ENCODE measurements at regions not wholly inside any gene's neighbourhood (a gene's known extent, or its start where the extent isn't known, plus 50 kb on each side); places are given as distances from the start of the nearest gene placed in this dataset.

DNA sequence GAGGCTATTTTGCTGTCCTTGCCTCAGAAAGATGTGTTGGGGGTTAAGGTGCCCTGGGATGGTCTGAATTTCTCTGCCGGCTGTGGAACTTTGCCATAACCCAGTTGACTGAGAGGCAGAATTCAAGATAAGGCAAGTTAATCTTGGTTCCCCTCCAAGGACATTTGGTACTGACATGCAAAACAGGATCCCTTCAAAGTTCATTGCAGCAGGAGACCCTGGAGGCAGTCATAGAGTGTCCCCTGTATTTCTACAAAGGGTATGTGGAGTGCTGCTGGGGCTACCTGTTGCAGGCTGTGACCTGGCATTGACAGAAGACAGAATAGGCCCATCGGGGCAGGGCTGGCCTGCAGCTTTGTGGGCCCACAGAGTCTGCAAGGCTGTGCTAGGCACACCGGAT is 135.6 kb upstream of the IRX3 start:
- TF ChIP-seq FOXM1 (IDR thresholded peaks at IDR 0.05; ENCODE audit: borderline replicate concordance, low read depth), result no peak

DNA sequence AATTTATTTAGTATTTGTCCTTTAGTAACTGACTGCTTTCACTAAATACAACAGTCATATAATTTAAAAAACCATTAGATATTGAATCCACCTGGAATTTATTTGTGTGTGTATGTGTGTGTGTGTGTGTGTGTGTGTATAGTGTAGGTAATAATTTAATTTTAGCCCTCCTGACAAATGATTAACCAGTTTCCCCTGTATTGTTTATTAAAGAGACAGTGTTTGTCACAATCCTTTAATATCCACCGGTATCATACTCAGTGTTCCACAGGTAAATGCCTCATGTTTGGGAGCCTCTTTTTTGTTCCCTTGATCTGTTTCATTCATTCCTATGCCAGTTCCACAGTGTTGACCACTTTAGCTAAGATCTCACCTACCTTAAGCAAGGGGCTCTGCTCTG is 134.6 kb upstream of the IRX3 start:
- TF ChIP-seq CREB1 (IDR thresholded peaks at IDR 0.05; ENCODE audit: low read depth) (no peak), EP300 (IDR thresholded peaks at IDR 0.05; ENCODE audit: borderline replicate concordance) (no peak), FOXM1 (IDR thresholded peaks at IDR 0.05; ENCODE audit: borderline replicate concordance, low read depth) (no peak), EGR1 (IDR thresholded peaks at IDR 0.05) (no peak), RAD21 (IDR thresholded peaks at IDR 0.05; ENCODE audit: low read depth) (no peak), TAF1 (IDR thresholded peaks at IDR 0.05; ENCODE audit: low read depth) (no peak), YY1 (IDR thresholded peaks at IDR 0.05; ENCODE audit: low read depth) (no peak), NFIC (IDR thresholded peaks at IDR 0.05) (no peak), TEAD4 (IDR thresholded peaks at IDR 0.05) (no peak), CEBPB (IDR thresholded peaks at IDR 0.05) (no peak), TCF12 (IDR thresholded peaks at IDR 0.05; ENCODE audit: low read depth) (no peak), ZBTB7A (IDR thresholded peaks at IDR 0.05; ENCODE audit: low read depth) (no peak)
- TF ChIP-seq, protein P1, sequence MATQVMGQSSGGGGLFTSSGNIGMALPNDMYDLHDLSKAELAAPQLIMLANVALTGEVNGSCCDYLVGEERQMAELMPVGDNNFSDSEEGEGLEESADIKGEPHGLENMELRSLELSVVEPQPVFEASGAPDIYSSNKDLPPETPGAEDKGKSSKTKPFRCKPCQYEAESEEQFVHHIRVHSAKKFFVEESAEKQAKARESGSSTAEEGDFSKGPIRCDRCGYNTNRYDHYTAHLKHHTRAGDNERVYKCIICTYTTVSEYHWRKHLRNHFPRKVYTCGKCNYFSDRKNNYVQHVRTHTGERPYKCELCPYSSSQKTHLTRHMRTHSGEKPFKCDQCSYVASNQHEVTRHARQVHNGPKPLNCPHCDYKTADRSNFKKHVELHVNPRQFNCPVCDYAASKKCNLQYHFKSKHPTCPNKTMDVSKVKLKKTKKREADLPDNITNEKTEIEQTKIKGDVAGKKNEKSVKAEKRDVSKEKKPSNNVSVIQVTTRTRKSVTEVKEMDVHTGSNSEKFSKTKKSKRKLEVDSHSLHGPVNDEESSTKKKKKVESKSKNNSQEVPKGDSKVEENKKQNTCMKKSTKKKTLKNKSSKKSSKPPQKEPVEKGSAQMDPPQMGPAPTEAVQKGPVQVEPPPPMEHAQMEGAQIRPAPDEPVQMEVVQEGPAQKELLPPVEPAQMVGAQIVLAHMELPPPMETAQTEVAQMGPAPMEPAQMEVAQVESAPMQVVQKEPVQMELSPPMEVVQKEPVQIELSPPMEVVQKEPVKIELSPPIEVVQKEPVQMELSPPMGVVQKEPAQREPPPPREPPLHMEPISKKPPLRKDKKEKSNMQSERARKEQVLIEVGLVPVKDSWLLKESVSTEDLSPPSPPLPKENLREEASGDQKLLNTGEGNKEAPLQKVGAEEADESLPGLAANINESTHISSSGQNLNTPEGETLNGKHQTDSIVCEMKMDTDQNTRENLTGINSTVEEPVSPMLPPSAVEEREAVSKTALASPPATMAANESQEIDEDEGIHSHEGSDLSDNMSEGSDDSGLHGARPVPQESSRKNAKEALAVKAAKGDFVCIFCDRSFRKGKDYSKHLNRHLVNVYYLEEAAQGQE (IDR thresholded peaks at IDR 0.05; ENCODE audit: low read depth), result no peak
- TF ChIP-seq, protein P2, sequence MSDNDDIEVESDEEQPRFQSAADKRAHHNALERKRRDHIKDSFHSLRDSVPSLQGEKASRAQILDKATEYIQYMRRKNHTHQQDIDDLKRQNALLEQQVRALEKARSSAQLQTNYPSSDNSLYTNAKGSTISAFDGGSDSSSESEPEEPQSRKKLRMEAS (IDR thresholded peaks at IDR 0.05), result no peak
- TF ChIP-seq, protein P3, sequence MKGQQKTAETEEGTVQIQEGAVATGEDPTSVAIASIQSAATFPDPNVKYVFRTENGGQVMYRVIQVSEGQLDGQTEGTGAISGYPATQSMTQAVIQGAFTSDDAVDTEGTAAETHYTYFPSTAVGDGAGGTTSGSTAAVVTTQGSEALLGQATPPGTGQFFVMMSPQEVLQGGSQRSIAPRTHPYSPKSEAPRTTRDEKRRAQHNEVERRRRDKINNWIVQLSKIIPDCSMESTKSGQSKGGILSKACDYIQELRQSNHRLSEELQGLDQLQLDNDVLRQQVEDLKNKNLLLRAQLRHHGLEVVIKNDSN (IDR thresholded peaks at IDR 0.05), result no peak

DNA sequence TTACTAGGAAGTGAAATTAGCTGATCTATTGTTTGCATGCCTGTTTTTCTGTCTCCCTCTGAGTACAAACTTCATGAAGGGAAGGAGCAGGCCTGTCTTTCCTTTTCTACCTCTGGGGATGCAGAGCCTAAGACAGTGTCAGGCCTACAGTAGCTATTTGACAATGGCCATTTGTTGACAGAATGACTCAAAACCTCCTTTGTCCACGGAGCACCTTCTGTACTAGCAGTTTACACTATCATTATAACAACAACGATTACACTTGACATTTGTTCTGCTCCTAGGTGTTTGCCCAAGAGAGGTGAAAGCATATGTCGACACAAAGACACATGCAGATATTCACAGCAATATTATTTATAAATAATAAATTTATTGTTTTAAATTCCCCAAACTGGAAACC is 132.3 kb upstream of the IRX3 start:
- no peak for TF ChIP-seq EP300 (IDR thresholded peaks at IDR 0.05; ENCODE audit: borderline replicate concordance)
- no peak for TF ChIP-seq TEAD4 (IDR thresholded peaks at IDR 0.05)
- TF ChIP-seq NFIC (IDR thresholded peaks at IDR 0.05), result no peak
- no peak for TF ChIP-seq CREB1 (IDR thresholded peaks at IDR 0.05; ENCODE audit: low read depth)
- TF ChIP-seq RAD21 (IDR thresholded peaks at IDR 0.05; ENCODE audit: low read depth), result no peak
- no peak for TF ChIP-seq YY1 (IDR thresholded peaks at IDR 0.05; ENCODE audit: low read depth)
- TF ChIP-seq, protein P2 (IDR thresholded peaks at IDR 0.05), result no peak
- TF ChIP-seq ZBTB7A (IDR thresholded peaks at IDR 0.05; ENCODE audit: low read depth), result no peak
- TF ChIP-seq, protein P1 (IDR thresholded peaks at IDR 0.05; ENCODE audit: low read depth), result no peak
- TF ChIP-seq FOXM1 (IDR thresholded peaks at IDR 0.05; ENCODE audit: borderline replicate concordance, low read depth), result no peak
- TF ChIP-seq TCF12 (IDR thresholded peaks at IDR 0.05; ENCODE audit: low read depth), result no peak
- no peak for TF ChIP-seq CEBPB (IDR thresholded peaks at IDR 0.05)
- TF ChIP-seq, protein P3 (IDR thresholded peaks at IDR 0.05), result no peak
- no peak for TF ChIP-seq EGR1 (IDR thresholded peaks at IDR 0.05)

DNA sequence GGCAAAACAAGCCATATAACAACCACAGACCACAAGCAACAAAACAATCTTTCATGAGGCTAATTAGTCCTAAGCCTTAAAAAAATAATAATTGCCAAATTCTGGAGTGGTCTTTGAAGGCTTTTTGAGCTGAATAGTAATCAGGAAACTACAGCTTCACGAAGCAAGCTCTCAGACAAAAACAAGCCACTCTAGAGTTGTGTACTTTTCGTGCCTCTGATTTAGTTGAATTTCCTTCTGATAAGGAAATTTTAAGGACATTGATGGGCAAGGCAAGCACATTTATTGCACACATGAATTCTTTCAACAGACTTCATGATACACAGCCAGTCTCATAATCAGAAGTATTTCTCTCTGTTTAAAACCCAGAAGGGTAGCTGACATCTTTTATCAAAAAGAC is 130.8 kb upstream of the IRX3 start:
- TF ChIP-seq EP300 (IDR thresholded peaks at IDR 0.05; ENCODE audit: borderline replicate concordance) (no peak), RAD21 (IDR thresholded peaks at IDR 0.05; ENCODE audit: low read depth) (no peak), CEBPB (IDR thresholded peaks at IDR 0.05) (no peak), NFIC (IDR thresholded peaks at IDR 0.05) (no peak), ZBTB7A (IDR thresholded peaks at IDR 0.05; ENCODE audit: low read depth) (no peak)
- TF ChIP-seq, protein P1 (IDR thresholded peaks at IDR 0.05; ENCODE audit: low read depth), result no peak

DNA sequence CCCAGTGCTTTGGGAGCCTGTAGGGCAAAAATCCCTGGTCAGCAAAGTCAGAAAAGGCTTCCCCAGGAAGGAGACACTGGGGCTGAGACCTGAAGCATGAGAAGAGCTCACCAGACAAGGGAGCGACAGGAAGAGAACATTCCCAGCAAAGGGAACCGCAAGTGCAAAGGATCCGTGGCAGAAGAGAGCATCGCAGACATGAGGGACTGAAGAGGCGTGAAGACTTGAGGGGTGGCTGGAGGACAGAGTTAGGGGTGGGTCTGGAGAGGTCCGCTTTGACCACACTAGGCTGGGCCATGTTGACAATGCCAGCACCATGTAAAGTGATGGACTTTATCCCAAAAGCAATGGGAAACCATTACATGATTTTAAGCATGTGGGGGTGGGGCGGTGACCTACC is 128.1 kb upstream of the IRX3 start:
- TF ChIP-seq, protein P2 (IDR thresholded peaks at IDR 0.05), result no peak
- TF ChIP-seq RAD21 (IDR thresholded peaks at IDR 0.05; ENCODE audit: low read depth) (no peak), CEBPB (IDR thresholded peaks at IDR 0.05) (no peak), ZBTB7A (IDR thresholded peaks at IDR 0.05; ENCODE audit: low read depth) (no peak), YY1 (IDR thresholded peaks at IDR 0.05; ENCODE audit: low read depth) (no peak), TAF1 (IDR thresholded peaks at IDR 0.05; ENCODE audit: low read depth) (no peak), EP300 (IDR thresholded peaks at IDR 0.05; ENCODE audit: borderline replicate concordance) (no peak), TCF12 (IDR thresholded peaks at IDR 0.05; ENCODE audit: low read depth) (no peak), EGR1 (IDR thresholded peaks at IDR 0.05) (no peak), FOXM1 (IDR thresholded peaks at IDR 0.05; ENCODE audit: borderline replicate concordance, low read depth) (no peak), CREB1 (IDR thresholded peaks at IDR 0.05; ENCODE audit: low read depth) (no peak), TEAD4 (IDR thresholded peaks at IDR 0.05) (no peak), NFIC (IDR thresholded peaks at IDR 0.05) (no peak)
- TF ChIP-seq, protein P3 (IDR thresholded peaks at IDR 0.05), result no peak
- TF ChIP-seq, protein P1 (IDR thresholded peaks at IDR 0.05; ENCODE audit: low read depth), result no peak
